ENCODE measurements at regions not wholly inside any gene's neighbourhood (a gene's known extent, or its start where the extent isn't known, plus 50 kb on each side); places are given as distances from the start of the nearest gene placed in this dataset.

DNA sequence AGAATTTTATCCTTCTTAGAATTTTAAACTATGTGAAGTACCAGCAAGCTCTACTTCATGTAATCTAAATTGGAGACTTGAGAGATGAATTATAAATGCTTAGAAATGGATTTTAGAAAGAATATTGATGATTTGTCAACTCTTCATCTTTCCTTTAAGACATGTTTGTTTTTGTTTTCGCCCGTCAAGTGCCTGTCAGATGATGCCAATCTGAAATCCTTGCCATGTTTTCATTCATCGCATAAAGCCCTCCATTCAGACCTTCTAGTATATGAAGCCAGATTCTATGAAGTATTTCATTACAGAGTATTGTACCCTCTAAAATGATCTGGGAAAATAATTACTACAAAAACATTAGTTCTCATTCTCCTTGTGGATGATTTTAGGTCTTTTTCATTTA is 223.2 kb upstream of the SOX2 start:
- no peaks in the 10 kb centered on the region for H3K23me2 ChIP-seq (ENCODE audit: low read depth, low read length)
- no peak overlapping the region for H4K5ac ChIP-seq (ENCODE audit: insufficient read length, low read depth, low read length)
- WGBS, 2 experiments (ENCODE audit: extremely low coverage in 1 of 2, insufficient coverage in 1 of 2, insufficient read length in 1 of 2, insufficient replicate concordance in 2 of 2, low coverage in 1 of 2, low lambda C conversion rate in 2 of 2, missing lambda C conversion rate in 1 of 2), result 95% methylated on average over 3 of the region's 3 CpGs; no CpG with 5 or more reads in 1 of the 2 experiments
- FAIRE-seq (no peak), DNase-seq (ENCODE audit: low read depth in 1 of 2, low spot score in 2 of 2) (no peak)
- no peak overlapping the region for H2BK15ac ChIP-seq (ENCODE audit: low read length)
- POLR2A ChIA-PET (ENCODE audit: partially characterized antibody), result no interaction called here
- H3K79me1 ChIP-seq (ENCODE audit: low read depth, low read length), result no peaks in the 10 kb centered on the region
- H3K18ac ChIP-seq (ENCODE audit: extremely low read depth, low read length), result no peak overlapping the region
- CTCF ChIA-PET (ENCODE audit: partially characterized antibody), result no interaction called here
- no peak overlapping the region for H2BK12ac ChIP-seq (ENCODE audit: low read depth, low read length)
- H3K27me3 ChIP-seq (replicated peaks in 1 of 4; ENCODE audit: control insufficient read depth in 3 of 4, extremely low read depth in 1 of 4, insufficient read depth in 3 of 4, low read length in 3 of 4), result no peaks in the 10 kb centered on the region
- no peak overlapping the region for H3K4me2 ChIP-seq (ENCODE audit: insufficient read depth in 1 of 2, low read depth in 2 of 2, low read length in 2 of 2)
- no peak overlapping the region for H2BK120ac ChIP-seq (replicated peaks; ENCODE audit: low read depth, low read length)
- no peak overlapping the region for H2BK20ac ChIP-seq (ENCODE audit: low read length)
- no peak overlapping the region for H2BK5ac ChIP-seq (ENCODE audit: low read depth, low read length)
- H3K27ac ChIP-seq (ENCODE audit: low read depth, low read length), result no peak overlapping the region
- no peaks in the 10 kb centered on the region for H3K79me2 ChIP-seq (ENCODE audit: control insufficient read depth in 1 of 2, insufficient read depth in 2 of 2, low read length in 2 of 2)
- no peaks in the 10 kb centered on the region for H3K36me3 ChIP-seq (ENCODE audit: control insufficient read depth in 2 of 4, insufficient read depth in 4 of 4, low read length in 3 of 4)
- H3K23ac ChIP-seq (ENCODE audit: insufficient read length), result no peak overlapping the region
- no peak overlapping the region for H3K14ac ChIP-seq (ENCODE audit: insufficient read length)
- H3K9me3 ChIP-seq (ENCODE audit: insufficient read depth in 2 of 2, low read depth in 1 of 2, low read length in 1 of 2), result no peaks in the 10 kb centered on the region
- no peak overlapping the region for H3K9ac ChIP-seq (replicated peaks in 1 of 4; ENCODE audit: extremely low read depth in 1 of 4, low read depth in 3 of 4, low read length in 3 of 4)
- TF ChIP-seq TEAD4 (IDR thresholded peaks at IDR 0.05; ENCODE audit: low read depth, low read length), result no peak
- no peak for TF ChIP-seq BCL11A (IDR thresholded peaks at IDR 0.05; ENCODE audit: low read depth in 2 of 2, low read length in 2 of 2)
- H3K4ac ChIP-seq (replicated peaks; ENCODE audit: insufficient read length, low read depth, low read length), result no peak overlapping the region
- H3K56ac ChIP-seq (replicated peaks; ENCODE audit: insufficient read length, low read depth, low read length), result no peak overlapping the region
- H4K91ac ChIP-seq (replicated peaks; ENCODE audit: insufficient read length, low read length), result no peak overlapping the region
- H4K8ac ChIP-seq (ENCODE audit: extremely low read depth, insufficient read depth, low read length), result no peak overlapping the region
- no peaks in the 10 kb centered on the region for H4K20me1 ChIP-seq (replicated peaks in 1 of 2; ENCODE audit: control insufficient read depth in 1 of 2, insufficient read depth in 2 of 2, low read length in 2 of 2)
- no peak overlapping the region for H3K4me3 ChIP-seq (ENCODE audit: extremely low read depth in 1 of 4, insufficient read depth in 2 of 4, low read depth in 3 of 4, low read length in 4 of 4)
- no peaks in the 10 kb centered on the region; a peak in 1 of 7 replicates for H3K4me1 ChIP-seq (replicated peaks in 1 of 4; ENCODE audit: control insufficient read depth in 3 of 4, insufficient read depth in 4 of 4, low read length in 3 of 4)
- H2AK5ac ChIP-seq (ENCODE audit: low read depth, low read length), result no peak overlapping the region
- H2AFZ ChIP-seq (ENCODE audit: low read length), result no peak overlapping the region
